Mucosa of stomach (tissue), 1 donor: ENCODE measurements at regions not wholly inside any gene's neighbourhood (a gene's known extent, or its start where the extent isn't known, plus 50 kb on each side); places are given as distances from the start of the nearest gene placed in this dataset.
"Not testable (repeated sequence)": the region's sequence is repeated elsewhere in the genome, so short reads cannot be mapped to it uniquely, and the experiment has no call there.

Experiments used
- H3K27me3 ChIP-seq: one replicate; pipeline ENCODE4 v1.7.0; 2013; ENCODE audit warnings: mild to moderate bottlenecking, low read length; ENCODE audit not compliant: control insufficient read depth, insufficient read depth
- H3K36me3 ChIP-seq: one replicate; pipeline ENCODE4 v1.7.0; 2013; ENCODE audit warnings: low read length; ENCODE audit not compliant: control insufficient read depth, insufficient read depth
- H3K4me1 ChIP-seq: one replicate; pipeline ENCODE4 v1.7.0; 2013; ENCODE audit warnings: mild to moderate bottlenecking, low read length; ENCODE audit not compliant: control insufficient read depth, insufficient read depth
- H3K4me3 ChIP-seq: one replicate; pipeline ENCODE4 v1.7.0; 2013; ENCODE audit warnings: low read length
- H3K9ac ChIP-seq: one replicate; pipeline ENCODE4 v1.7.0; 2013; ENCODE audit warnings: mild to moderate bottlenecking, low read length, moderate library complexity
- H3K9me3 ChIP-seq: one replicate; pipeline ENCODE4 v1.7.0; 2013; ENCODE audit warnings: mild to moderate bottlenecking, low read length, moderate library complexity; ENCODE audit not compliant: control insufficient read depth
- donor health status: Pancreatic carcinoma.

DNA sequence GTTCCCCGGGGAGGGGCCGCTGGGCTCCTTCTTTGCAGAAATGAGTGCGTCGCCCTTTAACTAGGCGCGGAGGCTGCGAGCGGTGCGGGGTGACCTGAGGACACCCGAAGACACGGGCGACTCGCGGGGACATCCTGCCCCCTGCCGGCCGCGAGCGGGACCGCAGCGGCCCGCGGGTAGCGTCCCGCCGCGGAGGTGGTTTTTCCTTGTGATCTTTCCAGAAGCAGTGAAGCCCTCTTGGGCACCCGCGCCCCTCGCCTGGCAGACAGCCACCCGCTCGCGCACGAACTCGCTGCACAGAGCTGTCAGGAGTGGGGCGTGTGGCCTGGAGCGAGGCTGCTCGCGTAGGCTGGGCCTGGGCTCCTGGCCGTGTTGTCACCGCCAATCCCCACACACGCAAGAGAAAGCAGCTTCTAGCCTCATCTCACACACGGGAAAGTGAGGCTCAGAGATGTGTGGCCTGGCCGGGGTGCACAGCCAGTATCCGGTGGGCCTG lies 67.2 kb downstream of the DIO3 start:
- Histone ChIP-seq H3K36me3 (no peaks in the 10 kb centered on the region), H3K4me1 (peaks cover 7% of the 10 kb centered on the region), H3K9ac (peak overlapping the region; percentile 39), H3K9me3 (no peaks in the 10 kb centered on the region), H3K4me3 (no peak overlapping the region), H3K27me3 (peaks cover 4% of the 10 kb centered on the region)

DNA sequence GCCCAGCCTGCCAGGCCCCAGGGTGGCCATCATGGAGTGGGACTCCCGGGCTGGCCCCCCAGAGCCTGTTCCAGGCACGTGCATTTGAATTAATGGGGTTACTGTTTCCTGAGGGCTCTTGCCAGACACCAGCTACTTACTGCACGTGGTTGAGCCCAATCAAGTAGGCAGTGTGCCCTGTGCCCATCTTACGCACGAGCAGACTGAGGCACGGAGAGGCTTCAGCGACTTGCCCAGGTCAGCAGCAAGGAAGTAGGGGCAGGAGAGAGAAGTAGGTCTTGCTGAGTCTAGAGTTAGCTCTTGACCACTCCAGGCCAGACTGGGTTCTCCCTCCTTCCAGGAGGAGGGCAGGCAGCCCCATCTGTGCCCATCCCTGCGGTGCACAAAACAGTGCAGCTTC lies 67.7 kb downstream of the DIO3 start:
- Histone ChIP-seq H3K4me3 (no peak overlapping the region), H3K36me3 (no peaks in the 10 kb centered on the region), H3K4me1 (peaks cover 7% of the 10 kb centered on the region), H3K27me3 (peaks cover 4% of the 10 kb centered on the region), H3K9ac (peak overlapping the region; percentile 39), H3K9me3 (no peaks in the 10 kb centered on the region)

DNA sequence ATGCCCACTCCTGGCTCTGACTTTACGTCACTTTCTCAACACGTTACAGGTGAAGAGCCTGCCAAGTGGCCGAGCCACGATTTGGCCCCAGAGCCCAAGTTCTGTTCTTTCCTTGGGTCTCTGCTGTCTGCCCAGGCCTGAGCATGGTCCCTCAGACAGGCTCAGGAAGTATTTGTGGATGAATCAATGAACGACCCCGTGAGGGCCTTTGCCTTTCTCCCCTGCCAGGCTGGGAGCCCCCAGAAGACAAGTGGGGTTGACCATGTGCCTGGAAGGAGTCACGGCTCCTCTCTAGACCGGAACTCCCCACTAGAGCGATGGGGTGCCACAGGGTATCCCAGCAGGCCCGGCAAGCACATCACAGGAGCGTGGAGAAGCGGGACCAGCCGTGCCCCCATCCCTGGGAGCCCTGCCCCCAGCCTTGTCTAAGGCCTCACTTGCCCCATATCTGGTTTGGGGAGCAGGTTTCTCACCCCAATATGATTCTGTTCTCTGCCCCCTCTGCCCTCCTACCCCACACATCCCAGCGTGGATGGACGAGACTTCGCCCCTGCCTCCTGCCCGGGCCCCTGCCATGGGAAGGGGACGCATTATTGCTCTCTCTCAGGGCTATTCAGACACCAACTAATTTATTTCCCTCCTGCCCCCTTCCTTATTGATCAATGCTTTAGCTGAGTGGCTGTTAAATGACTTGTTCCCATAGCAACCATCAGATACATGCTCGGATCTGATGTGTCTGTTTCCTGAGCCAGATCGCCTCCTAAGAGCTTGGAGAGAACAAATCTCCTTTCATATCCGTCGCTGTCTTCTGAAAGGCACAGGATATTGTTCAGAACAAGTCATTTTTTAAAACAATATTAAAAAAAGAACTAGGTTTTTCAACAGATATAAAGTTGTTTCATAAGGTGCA lies 69.0 kb downstream of the DIO3 start:
- Histone ChIP-seq H3K36me3 (no peaks in the 10 kb centered on the region), H3K4me1 (peaks cover 7% of the 10 kb centered on the region), H3K9ac (no peak overlapping the region), H3K9me3 (no peaks in the 10 kb centered on the region), H3K4me3 (no peak overlapping the region), H3K27me3 (peaks cover 7% of the 10 kb centered on the region)

- Histone ChIP-seq H3K4me3 (no peak overlapping the region), H3K4me1 (peaks cover 7% of the 10 kb centered on the region), H3K9me3 (no peaks in the 10 kb centered on the region), H3K36me3 (no peaks in the 10 kb centered on the region), H3K27me3 (peaks cover 7% of the 10 kb centered on the region), H3K9ac (no peak overlapping the region)
These were observed 69.9 kb downstream of the DIO3 start for GRCh38 chr14:101631199-101631598.

GRCh38 chr14:101631970-101632369 lies 70.7 kb downstream of the DIO3 start:
- H3K9ac ChIP-seq, H3K9me3 ChIP-seq, H3K4me3 ChIP-seq, H3K4me1 ChIP-seq, H3K27me3 ChIP-seq, H3K36me3 ChIP-seq: not testable (repeated sequence)

DNA sequence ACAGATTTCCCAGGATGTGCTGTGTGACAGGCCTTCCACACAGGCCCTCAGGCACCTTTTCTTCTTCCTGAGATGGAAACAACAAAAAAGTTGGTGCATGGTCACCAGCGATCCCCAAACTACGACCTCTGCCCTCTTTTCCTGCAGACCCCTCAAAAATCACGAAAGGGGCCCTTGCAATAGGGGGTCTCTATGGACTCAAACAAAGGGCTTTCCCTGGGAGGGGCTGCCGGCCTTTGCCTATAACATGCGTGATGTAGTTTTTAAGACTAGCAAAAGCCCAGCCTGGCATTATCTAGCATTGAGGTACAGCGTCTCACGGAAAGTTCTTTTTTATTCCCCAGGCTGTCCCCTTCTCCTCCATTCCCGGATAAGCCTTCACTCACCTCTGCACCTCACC lies 71.2 kb downstream of the DIO3 start:
- H3K9ac ChIP-seq: no peak overlapping the region
- H3K9me3 ChIP-seq: no peaks in the 10 kb centered on the region
- H3K4me1 ChIP-seq: peaks cover 7% of the 10 kb centered on the region

GRCh38 chr14:101633276-101633675 lies 72.0 kb downstream of the DIO3 start:
- Histone ChIP-seq H3K27me3 (peaks cover 7% of the 10 kb centered on the region), H3K4me3 (no peak overlapping the region), H3K4me1 (peaks cover 7% of the 10 kb centered on the region)

More for the DNA sequence above, 71.2 kb downstream of the DIO3 start:
- peaks cover 7% of the 10 kb centered on the region for H3K27me3 ChIP-seq
- no peak overlapping the region for H3K4me3 ChIP-seq
- H3K36me3 ChIP-seq: no peaks in the 10 kb centered on the region

GRCh38 chr14:101634202-101634849 lies 73.0 kb downstream of the DIO3 start:
- Histone ChIP-seq H3K36me3 (no peaks in the 10 kb centered on the region), H3K4me1 (no peaks in the 10 kb centered on the region), H3K4me3 (no peak overlapping the region), H3K27me3 (peaks cover 8% of the 10 kb centered on the region), H3K9ac (no peak overlapping the region), H3K9me3 (no peaks in the 10 kb centered on the region)

More at GRCh38 chr14:101633276-101633675, 72.0 kb downstream of the DIO3 start:
- Histone ChIP-seq H3K9me3 (no peaks in the 10 kb centered on the region), H3K9ac (no peak overlapping the region), H3K36me3 (no peaks in the 10 kb centered on the region)

- no peaks in the 10 kb centered on the region for H3K36me3 ChIP-seq
- peaks cover 8% of the 10 kb centered on the region for H3K27me3 ChIP-seq
- no peak overlapping the region for H3K9ac ChIP-seq
- H3K9me3 ChIP-seq: no peaks in the 10 kb centered on the region
- no peak overlapping the region for H3K4me3 ChIP-seq
- H3K4me1 ChIP-seq: no peaks in the 10 kb centered on the region
These were observed 73.8 kb downstream of the DIO3 start for GRCh38 chr14:101634850-101635748.

GRCh38 chr14:101635749-101636560 lies 74.7 kb downstream of the DIO3 start:
- H3K4me1 ChIP-seq: no peaks in the 10 kb centered on the region
- H3K9ac ChIP-seq: no peak overlapping the region
- H3K9me3 ChIP-seq: no peaks in the 10 kb centered on the region
- H3K27me3 ChIP-seq: peaks cover 8% of the 10 kb centered on the region
- H3K4me3 ChIP-seq: no peak overlapping the region
- H3K36me3 ChIP-seq: no peaks in the 10 kb centered on the region

DNA sequence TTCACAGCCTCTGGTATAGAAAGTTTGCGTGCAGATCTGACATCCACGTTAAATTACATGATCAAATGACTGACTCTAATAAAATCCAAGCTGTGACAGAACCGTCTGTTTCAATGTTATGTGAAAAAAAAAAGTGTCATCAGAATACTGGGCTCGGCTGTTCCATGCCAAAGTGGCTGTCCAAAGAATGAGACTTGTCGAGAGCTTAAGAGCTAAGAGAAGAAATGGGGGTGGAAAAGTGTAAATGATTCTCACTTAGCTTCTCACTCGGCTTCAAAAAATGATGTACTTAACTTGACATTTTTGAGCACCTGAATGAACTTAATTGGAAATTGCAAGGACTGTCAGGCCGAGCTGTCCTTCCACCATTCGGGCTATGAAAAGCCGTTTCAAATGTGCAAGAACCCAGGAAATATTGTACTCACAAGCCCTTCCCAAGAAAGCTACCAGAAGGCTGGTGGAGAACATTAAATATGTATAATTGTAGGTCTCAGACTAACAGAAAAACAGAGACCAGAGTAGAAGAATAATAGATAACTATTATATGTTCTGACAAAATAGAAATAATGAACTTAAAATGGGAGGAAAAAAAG lies 78.0 kb downstream of the DIO3 start:
- no peaks in the 10 kb centered on the region for H3K9me3 ChIP-seq
- H3K9ac ChIP-seq: no peak overlapping the region
- H3K36me3 ChIP-seq: no peaks in the 10 kb centered on the region
- no peak overlapping the region for H3K4me3 ChIP-seq
- no peaks in the 10 kb centered on the region for H3K4me1 ChIP-seq
- H3K27me3 ChIP-seq: peaks cover 8% of the 10 kb centered on the region
